ENCODE measurements at regions not wholly inside any gene's neighbourhood (a gene's known extent, or its start where the extent isn't known, plus 50 kb on each side); places are given as distances from the start of the nearest gene placed in this dataset.
"Not testable (repeated sequence)": the region's sequence is repeated elsewhere in the genome, so short reads cannot be mapped to it uniquely, and the experiment has no call there.

DNA sequence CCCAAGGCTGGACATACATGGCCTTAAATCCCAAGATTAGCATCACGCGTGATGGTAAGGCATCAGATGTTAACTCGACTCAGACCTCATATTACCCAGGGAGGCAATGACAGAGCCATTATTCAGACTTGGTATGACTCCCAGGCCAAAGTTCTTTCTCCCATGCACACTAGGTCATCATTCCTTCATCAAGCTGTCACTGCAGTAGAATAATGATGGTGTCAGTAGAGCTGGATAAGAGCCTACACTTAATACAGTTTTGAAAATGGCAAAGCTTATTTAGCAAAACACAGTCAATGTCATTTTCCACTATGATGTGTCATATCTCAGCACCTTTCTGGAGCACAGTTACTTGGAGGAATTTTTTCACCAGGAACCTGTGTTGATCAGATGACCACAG lies 663.3 kb downstream of the SUCLG1 start:
- Histone ChIP-seq H2AFZ (ENCODE audit: low read length) (no peak overlapping the region), H3K36me3 (ENCODE audit: low read depth, low read length) (no peaks in the 10 kb centered on the region), H3K9me3 (ENCODE audit: low read length) (no peaks in the 10 kb centered on the region), H3K4me3 (ENCODE audit: low read length) (no peak overlapping the region), H3K79me2 (ENCODE audit: low read length) (no peaks in the 10 kb centered on the region), H3K27ac (ENCODE audit: low read length) (no peak overlapping the region), H3K9me2 (replicated peaks; ENCODE audit: low read length) (no peaks in the 10 kb centered on the region), H3K27me3 (ENCODE audit: low read length) (no peaks in the 10 kb centered on the region), H3K4me1 (ENCODE audit: insufficient read depth, low read length) (no peaks in the 10 kb centered on the region), H3K4me2 (ENCODE audit: low read length) (no peak overlapping the region), H4K20me1 (ENCODE audit: low read length) (no peaks in the 10 kb centered on the region), H3K9ac (ENCODE audit: low read length) (no peak overlapping the region), H3F3A (ENCODE audit: low read length, unreplicated experiment) (no peaks in the 10 kb centered on the region)
- POLR2A ChIA-PET (ENCODE audit: unreplicated experiment) = no interaction called here
- no peak for TF ChIP-seq EZH2phosphoT487 (IDR thresholded peaks at IDR 0.05; ENCODE audit: borderline replicate concordance, low read length)
- TF ChIP-seq EZH2 (IDR thresholded peaks at IDR 0.05; ENCODE audit: low read length, unreplicated experiment) = no peak
- TF ChIP-seq, protein P1, sequence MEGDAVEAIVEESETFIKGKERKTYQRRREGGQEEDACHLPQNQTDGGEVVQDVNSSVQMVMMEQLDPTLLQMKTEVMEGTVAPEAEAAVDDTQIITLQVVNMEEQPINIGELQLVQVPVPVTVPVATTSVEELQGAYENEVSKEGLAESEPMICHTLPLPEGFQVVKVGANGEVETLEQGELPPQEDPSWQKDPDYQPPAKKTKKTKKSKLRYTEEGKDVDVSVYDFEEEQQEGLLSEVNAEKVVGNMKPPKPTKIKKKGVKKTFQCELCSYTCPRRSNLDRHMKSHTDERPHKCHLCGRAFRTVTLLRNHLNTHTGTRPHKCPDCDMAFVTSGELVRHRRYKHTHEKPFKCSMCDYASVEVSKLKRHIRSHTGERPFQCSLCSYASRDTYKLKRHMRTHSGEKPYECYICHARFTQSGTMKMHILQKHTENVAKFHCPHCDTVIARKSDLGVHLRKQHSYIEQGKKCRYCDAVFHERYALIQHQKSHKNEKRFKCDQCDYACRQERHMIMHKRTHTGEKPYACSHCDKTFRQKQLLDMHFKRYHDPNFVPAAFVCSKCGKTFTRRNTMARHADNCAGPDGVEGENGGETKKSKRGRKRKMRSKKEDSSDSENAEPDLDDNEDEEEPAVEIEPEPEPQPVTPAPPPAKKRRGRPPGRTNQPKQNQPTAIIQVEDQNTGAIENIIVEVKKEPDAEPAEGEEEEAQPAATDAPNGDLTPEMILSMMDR (conservative IDR thresholded peaks at IDR 0.05; ENCODE audit: low read depth, low read length) = no peak
- ATAC-seq (no peak), DNase-seq (no peak)
- intact Hi-C loops (cut with micrococcal nuclease) = no loop called here
- CTCF ChIA-PET = no interaction called here
- no TSS peak for BruUV-seq (replicated peaks)

DNA sequence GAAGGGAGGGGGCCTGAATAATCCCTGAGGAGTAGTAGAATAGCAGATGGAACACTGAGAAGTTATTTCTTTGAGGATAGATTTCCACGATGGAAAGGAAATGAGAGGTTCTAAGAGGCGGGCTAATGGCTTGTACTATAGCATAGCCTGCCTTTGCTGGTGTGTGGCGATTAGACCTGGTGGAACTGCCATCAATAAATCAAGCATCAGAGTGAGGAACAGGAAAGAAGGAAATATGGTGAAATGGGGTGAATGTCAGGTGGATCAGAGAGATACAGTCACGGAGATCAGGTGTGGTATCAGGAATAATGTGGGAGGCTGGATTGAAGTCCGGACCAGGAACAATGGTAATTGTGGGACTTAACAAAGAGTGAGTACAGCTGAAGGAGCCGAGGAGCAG lies 668.6 kb downstream of the SUCLG1 start:
- H3F3A ChIP-seq (ENCODE audit: low read length, unreplicated experiment); CTCF ChIA-PET; DNase-seq; H3K79me2 ChIP-seq (ENCODE audit: low read length); H3K27ac ChIP-seq (ENCODE audit: low read length); H3K9me2 ChIP-seq (replicated peaks; ENCODE audit: low read length); H3K4me2 ChIP-seq (ENCODE audit: low read length); H3K27me3 ChIP-seq (ENCODE audit: low read length); H2AFZ ChIP-seq (ENCODE audit: low read length); H3K36me3 ChIP-seq (ENCODE audit: low read depth, low read length); ATAC-seq; intact Hi-C loops (cut with micrococcal nuclease); POLR2A ChIA-PET (ENCODE audit: unreplicated experiment); H4K20me1 ChIP-seq (ENCODE audit: low read length); H3K9me3 ChIP-seq (ENCODE audit: low read length); BruUV-seq (replicated peaks); H3K9ac ChIP-seq (ENCODE audit: low read length); H3K4me1 ChIP-seq (ENCODE audit: insufficient read depth, low read length); H3K4me3 ChIP-seq (ENCODE audit: low read length): not testable (repeated sequence)

- POLR2A ChIA-PET (ENCODE audit: unreplicated experiment); H3K9me3 ChIP-seq (ENCODE audit: low read length); BruUV-seq (replicated peaks); H3K27me3 ChIP-seq (ENCODE audit: low read length); H3K9me2 ChIP-seq (replicated peaks; ENCODE audit: low read length); H2AFZ ChIP-seq (ENCODE audit: low read length); H3K9ac ChIP-seq (ENCODE audit: low read length); H3K4me1 ChIP-seq (ENCODE audit: insufficient read depth, low read length); CTCF ChIA-PET; H3K4me2 ChIP-seq (ENCODE audit: low read length); H3K79me2 ChIP-seq (ENCODE audit: low read length); intact Hi-C loops (cut with micrococcal nuclease); ATAC-seq; DNase-seq; H3K27ac ChIP-seq (ENCODE audit: low read length); H3F3A ChIP-seq (ENCODE audit: low read length, unreplicated experiment); H3K4me3 ChIP-seq (ENCODE audit: low read length); H3K36me3 ChIP-seq (ENCODE audit: low read depth, low read length); H4K20me1 ChIP-seq (ENCODE audit: low read length): not testable (repeated sequence)
Observed at GRCh38 chr2:83789674-83790073, 669.4 kb downstream of the SUCLG1 start.

DNA sequence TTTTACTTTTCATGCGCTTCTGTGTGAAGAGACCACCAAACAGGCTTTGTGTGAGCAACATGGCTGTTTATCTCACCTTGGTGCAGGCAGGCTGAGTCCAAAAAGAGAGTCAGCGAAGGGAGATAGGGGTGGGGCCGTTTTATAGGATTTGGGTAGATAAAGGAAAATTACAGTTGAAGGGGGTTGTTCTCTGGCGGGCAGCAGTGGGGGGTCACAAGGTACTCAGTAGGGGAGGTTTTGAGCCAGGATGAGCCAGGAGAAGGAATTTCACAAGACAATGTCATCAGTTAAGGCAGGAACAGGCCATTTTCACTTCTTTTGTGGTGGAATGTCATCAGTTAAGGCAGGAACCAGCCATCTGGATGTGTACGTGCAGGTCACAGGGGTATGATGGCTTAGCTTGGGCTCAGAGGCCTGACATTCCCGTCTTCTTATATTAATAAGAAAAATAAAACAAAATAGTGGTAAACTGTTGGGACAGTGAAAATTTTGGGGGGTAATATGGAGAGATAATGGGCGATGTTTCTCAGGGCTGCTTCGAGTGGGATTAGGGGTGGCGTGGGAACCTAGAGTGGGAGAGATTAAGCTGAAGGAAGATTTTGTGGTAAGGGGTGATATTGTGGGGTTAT lies 670.0 kb downstream of the SUCLG1 start:
- H3K4me1 ChIP-seq (ENCODE audit: insufficient read depth, low read length); DNase-seq; H3K4me3 ChIP-seq (ENCODE audit: low read length); H3K9ac ChIP-seq (ENCODE audit: low read length); H3K27ac ChIP-seq (ENCODE audit: low read length); H3F3A ChIP-seq (ENCODE audit: low read length, unreplicated experiment); intact Hi-C loops (cut with micrococcal nuclease); ATAC-seq; H3K27me3 ChIP-seq (ENCODE audit: low read length); H3K9me2 ChIP-seq (replicated peaks; ENCODE audit: low read length); H3K9me3 ChIP-seq (ENCODE audit: low read length); CTCF ChIA-PET; POLR2A ChIA-PET (ENCODE audit: unreplicated experiment); H3K36me3 ChIP-seq (ENCODE audit: low read depth, low read length); H4K20me1 ChIP-seq (ENCODE audit: low read length); BruUV-seq (replicated peaks); H2AFZ ChIP-seq (ENCODE audit: low read length); H3K4me2 ChIP-seq (ENCODE audit: low read length); H3K79me2 ChIP-seq (ENCODE audit: low read length): not testable (repeated sequence)
